Psoas muscle (tissue), 7 donors: ENCODE measurements at regions not wholly inside any gene's neighbourhood (a gene's known extent, or its start where the extent isn't known, plus 50 kb on each side); places are given as distances from the start of the nearest gene placed in this dataset.

Source experiments
- ATAC-seq, 4 donors: fragments of 200-7000 bp; cut with Tn5 transposase; one replicate each; pipeline ENCODE4 v1.9.1; 2020; ENCODE audit warnings: moderate library complexity in 3 of 4, mild to moderate bottlenecking in 2 of 4
- DNase-seq, 2 donors: peaks; one replicate each; pipeline ENCODE4 v3.0.0-alpha.2; 2020
- H3K27ac ChIP-seq: fragments of 200-600 bp; one replicate; pipeline ENCODE4 v1.8.0; 2022
- H3K27me3 ChIP-seq, 3 donors: fragments of 200-600 bp in 1 of 3; one replicate each; pipeline versions ENCODE4 v1.6.1 to v1.8.0; 2013 to 2022; ENCODE audit warnings: low read length in 2 of 3, mild to moderate bottlenecking in 2 of 3, moderate library complexity in 1 of 3; ENCODE audit not compliant: insufficient read depth in 3 of 3
- H3K36me3 ChIP-seq, 2 donors: fragments of 200-600 bp in 1 of 2; one replicate each; pipeline versions ENCODE4 v1.6.1 to v1.8.0; 2013 to 2022; ENCODE audit warnings: low read depth in 1 of 2, mild to moderate bottlenecking in 1 of 2, moderate library complexity in 1 of 2; ENCODE audit not compliant: insufficient read depth in 1 of 2
- H3K4me1 ChIP-seq: fragments of 200-600 bp; one replicate; pipeline ENCODE4 v1.8.0; 2022
- H3K4me3 ChIP-seq: fragments of 200-600 bp; one replicate; pipeline ENCODE4 v1.8.0; 2022; ENCODE audit warnings: mild to moderate bottlenecking
- H3K9me3 ChIP-seq: fragments of 200-600 bp; one replicate; pipeline ENCODE4 v1.8.0; 2022
- CTCF ChIP-seq: fragments of 200-600 bp; IDR thresholded peaks from one replicate; pipeline ENCODE4 v1.8.0; 2022; ENCODE audit warnings: antibody characterized with exemption
- WGBS, 3 donors: extraction: QIAGEN DNeasy Blood & Tissue Kit; methylation state at CpG; one replicate each; pipeline versions ENCODE4 v1.1.6 to v1.1.7; 2013; 5-methylcytosine and 5-hydroxymethylcytosine counted together
- intact Hi-C, 2 donors: fragments of 100-400 bp; cut with DNase I; formaldehyde crosslinking; loops; one replicate each; pipeline versions ENCODE4 v1.11.0 to v1.14.2; 2022
- donor health status: healthy with polysubstance abuse.
- donor health status: DM: no; HTN: no; CAD: no; lungs with moderate emphysema.
- donor health status: Bipolar disorder and iron deficiency.
- donor health status: healthy.
- donor health status: DM: yes; HTN: yes; CAD: no.
- donor health status: DM: no; HTN: no; CAD: no.
- donor health status: DM: yes; HTN: yes; CAD: no.

DNA sequence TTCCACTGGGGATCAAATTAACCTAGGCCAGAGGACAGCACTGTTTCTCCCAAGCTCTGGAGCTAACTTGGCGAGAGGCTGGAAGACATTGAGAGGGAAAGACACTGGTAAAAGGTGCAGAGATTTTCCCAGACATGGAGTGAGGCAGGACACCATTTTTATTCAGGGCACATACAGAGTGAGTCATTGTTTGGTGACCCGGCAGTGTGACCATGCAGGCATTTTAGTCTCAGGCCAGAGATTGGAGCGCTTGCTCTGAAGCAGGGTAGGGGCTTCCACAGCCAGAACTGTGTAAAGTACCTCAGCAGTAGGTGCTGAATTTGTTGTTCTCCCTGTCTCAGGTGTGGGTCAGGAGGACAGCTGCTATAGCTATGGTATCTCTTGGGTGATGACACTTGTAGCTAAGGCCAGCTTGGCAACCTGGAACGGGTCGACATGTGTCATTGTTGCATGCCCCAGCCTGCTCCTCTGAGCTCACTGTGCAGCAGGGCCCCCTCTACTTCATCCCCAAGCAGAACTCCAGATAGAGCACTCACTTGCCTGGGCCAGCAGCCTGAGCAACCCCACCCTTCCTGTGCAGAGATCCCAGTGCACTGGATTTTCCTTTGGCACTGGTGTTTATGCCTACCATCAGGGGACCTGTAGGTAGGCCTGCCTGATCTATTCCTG, 79.8 kb upstream of the ATP8A1 start:
- 89 to 91% (median 90%) methylated on average over 5 of the region's 5 CpGs for WGBS, 3 donors
- intact Hi-C loops: no loop called here
- H3K4me1 ChIP-seq: no peaks in the 10 kb centered on the region
- DNase-seq (no peak), ATAC-seq (no peak)
- TF ChIP-seq CTCF: no peak
- no peaks in the 10 kb centered on the region for H3K27me3 ChIP-seq
- H3K4me3 ChIP-seq: no peak overlapping the region
- no peaks in the 10 kb centered on the region for H3K36me3 ChIP-seq
- no peak overlapping the region for H3K27ac ChIP-seq
- peaks cover 14% of the 10 kb centered on the region for H3K9me3 ChIP-seq

GRCh38 chr4:42733380-42733779, 76.5 kb upstream of the ATP8A1 start:
- no peak overlapping the region for H3K4me3 ChIP-seq
- no peaks in the 10 kb centered on the region for H3K4me1 ChIP-seq
- no peak for TF ChIP-seq CTCF
- no peak for DNase-seq
- WGBS, 3 donors: 71 to 75% (median 71%) methylated on average over 2 of the region's 2 CpGs
- no peaks in the 10 kb centered on the region for H3K36me3 ChIP-seq
- intact Hi-C loops: no loop called here
- ATAC-seq: no peak
- H3K27me3 ChIP-seq: no peaks in the 10 kb centered on the region
- peaks cover 2% of the 10 kb centered on the region for H3K9me3 ChIP-seq
- H3K27ac ChIP-seq: no peak overlapping the region

GRCh38 chr4:42732776-42733175, 75.9 kb upstream of the ATP8A1 start:
- intact Hi-C loops: no loop called here
- Histone ChIP-seq H3K27ac (no peak overlapping the region), H3K9me3 (no peaks in the 10 kb centered on the region), H3K4me1 (no peaks in the 10 kb centered on the region), H3K36me3 (no peaks in the 10 kb centered on the region), H3K4me3 (no peak overlapping the region), H3K27me3 (no peaks in the 10 kb centered on the region)
- TF ChIP-seq CTCF: no peak
- DNase-seq (no peak), ATAC-seq (no peak)
- WGBS, 3 donors: 90 to 93% (median 92%) methylated on average over 5 of the region's 5 CpGs

- TF ChIP-seq CTCF: no peak
- no peaks in the 10 kb centered on the region for H3K27me3 ChIP-seq
- H3K9me3 ChIP-seq: no peaks in the 10 kb centered on the region
- 67 to 74% (median 73%) methylated on average over 4 of the region's 4 CpGs for WGBS, 3 donors
- DNase-seq (no peak), ATAC-seq (no peak)
- H3K27ac ChIP-seq: no peak overlapping the region
- no peaks in the 10 kb centered on the region for H3K36me3 ChIP-seq
- no peaks in the 10 kb centered on the region for H3K4me1 ChIP-seq
- intact Hi-C loops: no loop called here
- H3K4me3 ChIP-seq: no peak overlapping the region
Measured at GRCh38 chr4:42729505-42730237, 72.8 kb upstream of the ATP8A1 start.
